Vagina (tissue), 2 donors: ENCODE measurements at regions not wholly inside any gene's neighbourhood (a gene's known extent, or its start where the extent isn't known, plus 50 kb on each side); places are given as distances from the start of the nearest gene placed in this dataset.

Experiments
- DNase-seq, 2 donors: peaks; one replicate each; pipeline ENCODE4 v3.0.0-alpha.2; 2017; ENCODE audit errors: extremely low spot score in 2 of 2
- H3K27ac ChIP-seq: fragments of 200-600 bp; sonication (generic); one replicate; pipeline ENCODE4 v1.5.1; 2019
- H3K27me3 ChIP-seq: fragments of 200-600 bp; sonication (generic); one replicate; pipeline ENCODE4 v1.5.1; 2019
- H3K36me3 ChIP-seq, 2 donors: fragments of 200-600 bp; sonication (generic); one replicate each; pipeline ENCODE4 v1.5.1; 2017 to 2019
- H3K4me1 ChIP-seq: fragments of 200-600 bp; sonication (generic); one replicate; pipeline ENCODE4 v1.5.1; 2019
- H3K4me3 ChIP-seq, 2 donors: fragments of 200-600 bp; sonication (generic); 1 replicate in 1 of 2; 2 replicates in 1 of 2; pipeline ENCODE4 v1.5.1; 2016 to 2019
- H3K9me3 ChIP-seq: fragments of 200-600 bp; sonication (generic); one replicate; pipeline ENCODE4 v1.5.1; 2019
- POLR2A ChIP-seq, 2 donors: fragments of 450-650 bp; IDR thresholded peaks; one replicate each; pipeline ENCODE4 v1.6.1; 2017; ENCODE audit warnings: antibody characterized with exemption in 2 of 2, mild to moderate bottlenecking in 2 of 2, moderate library complexity in 2 of 2
- POLR2AphosphoS5 ChIP-seq, 2 donors: sonication (generic); formaldehyde crosslinking; IDR thresholded peaks; one replicate each; pipeline ENCODE4 v1.9.0; 2017; ENCODE audit warnings: antibody characterized with exemption in 2 of 2, mild to moderate bottlenecking in 2 of 2, low read depth in 1 of 2; ENCODE audit not compliant: insufficient read depth in 1 of 2
- intact Hi-C: fragments of 100-400 bp; cut with DNase I; formaldehyde crosslinking; loops from one replicate; pipeline ENCODE4 v1.15.1; 2023
- TF ChIP-seq, protein P1 (sequence below), 3 experiments: fragments of 450-650 bp in 2 of 3; fragments of 200-600 bp in 1 of 3; sonication (generic) in 1 of 3; IDR thresholded peaks; one replicate each; pipeline ENCODE4 v1.5.1; 2017 to 2019; ENCODE audit warnings: antibody characterized with exemption in 3 of 3, mild to moderate bottlenecking in 2 of 3, moderate library complexity in 2 of 3

DNA sequence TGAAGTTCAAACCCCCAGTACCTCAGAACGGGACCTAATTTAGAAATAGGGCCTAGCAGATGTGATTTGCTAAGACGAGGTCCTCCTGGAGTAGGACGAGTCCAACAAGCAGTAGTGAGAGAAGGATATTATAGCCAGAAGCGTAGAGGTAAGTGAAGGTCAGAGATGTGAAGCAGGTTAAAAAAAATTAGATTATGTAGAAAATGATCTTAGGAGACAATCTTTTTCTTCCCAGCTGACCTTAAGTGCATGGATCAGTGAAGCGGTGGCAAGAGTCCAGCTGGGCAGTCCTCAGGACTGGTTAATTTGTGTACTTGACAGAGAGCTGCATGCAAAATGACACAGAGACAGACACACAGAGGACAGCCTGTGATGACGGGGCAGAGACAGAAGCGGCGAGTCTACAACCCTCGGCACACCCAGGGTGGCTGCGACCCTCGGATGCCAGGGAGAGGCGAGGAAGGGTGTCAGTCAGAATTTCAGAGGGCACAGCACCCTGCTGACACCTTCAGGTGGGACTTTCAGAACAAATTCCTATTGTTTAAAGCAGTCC lies 131.4 kb upstream of the IRX4 start:
- Histone ChIP-seq H3K4me1 (peaks cover 5% of the 10 kb centered on the region), H3K27me3 (no peaks in the 10 kb centered on the region), H3K27ac (no peak overlapping the region), H3K9me3 (no peaks in the 10 kb centered on the region), H3K36me3 (no peaks in the 10 kb centered on the region), H3K4me3 (no peak overlapping the region)
- intact Hi-C loops: no loop called here
- no peak for TF ChIP-seq POLR2A (IDR thresholded peaks at IDR 0.05)
- TF ChIP-seq, protein P1, sequence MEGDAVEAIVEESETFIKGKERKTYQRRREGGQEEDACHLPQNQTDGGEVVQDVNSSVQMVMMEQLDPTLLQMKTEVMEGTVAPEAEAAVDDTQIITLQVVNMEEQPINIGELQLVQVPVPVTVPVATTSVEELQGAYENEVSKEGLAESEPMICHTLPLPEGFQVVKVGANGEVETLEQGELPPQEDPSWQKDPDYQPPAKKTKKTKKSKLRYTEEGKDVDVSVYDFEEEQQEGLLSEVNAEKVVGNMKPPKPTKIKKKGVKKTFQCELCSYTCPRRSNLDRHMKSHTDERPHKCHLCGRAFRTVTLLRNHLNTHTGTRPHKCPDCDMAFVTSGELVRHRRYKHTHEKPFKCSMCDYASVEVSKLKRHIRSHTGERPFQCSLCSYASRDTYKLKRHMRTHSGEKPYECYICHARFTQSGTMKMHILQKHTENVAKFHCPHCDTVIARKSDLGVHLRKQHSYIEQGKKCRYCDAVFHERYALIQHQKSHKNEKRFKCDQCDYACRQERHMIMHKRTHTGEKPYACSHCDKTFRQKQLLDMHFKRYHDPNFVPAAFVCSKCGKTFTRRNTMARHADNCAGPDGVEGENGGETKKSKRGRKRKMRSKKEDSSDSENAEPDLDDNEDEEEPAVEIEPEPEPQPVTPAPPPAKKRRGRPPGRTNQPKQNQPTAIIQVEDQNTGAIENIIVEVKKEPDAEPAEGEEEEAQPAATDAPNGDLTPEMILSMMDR (IDR thresholded peaks at IDR 0.05): no peak
- no peak for TF ChIP-seq POLR2AphosphoS5 (IDR thresholded peaks at IDR 0.05; ENCODE audit: insufficient read depth in 1 of 2, low read depth in 1 of 2)
- DNase-seq: peak; percentile 34 to 65

GRCh38 chr5:2013301-2014057 lies 130.8 kb upstream of the IRX4 start:
- Histone ChIP-seq H3K4me1 (peaks cover 11% of the 10 kb centered on the region), H3K27ac (no peak overlapping the region), H3K27me3 (no peaks in the 10 kb centered on the region), H3K4me3 (no peak overlapping the region), H3K9me3 (no peaks in the 10 kb centered on the region), H3K36me3 (no peaks in the 10 kb centered on the region)
- intact Hi-C loops: no loop called here
- TF ChIP-seq, protein P1 (IDR thresholded peaks at IDR 0.05): no peak
- DNase-seq: peak; percentile 58 to 67

DNA sequence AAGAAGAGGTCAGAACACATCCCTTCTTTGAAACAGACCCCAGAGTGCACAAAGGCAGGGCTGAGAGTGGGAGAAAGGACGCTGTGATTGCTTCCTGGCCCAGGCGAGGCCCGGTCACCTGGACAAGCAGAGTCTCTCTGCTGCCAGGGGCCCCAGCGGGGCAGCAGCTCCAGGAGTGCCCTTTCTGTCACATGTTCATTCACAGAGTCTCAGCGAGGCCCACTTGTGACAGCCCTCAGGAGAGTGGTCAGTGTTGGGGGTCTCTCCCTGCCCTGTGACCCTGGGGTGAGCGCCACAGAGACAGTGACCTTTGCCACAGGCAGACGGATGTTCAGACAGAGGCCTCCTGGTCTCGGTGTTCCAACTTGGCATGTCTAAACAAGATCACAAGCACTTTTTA lies 130.2 kb upstream of the IRX4 start:
- DNase-seq: peak; percentile 55 to 64
- no peak overlapping the region for H3K27ac ChIP-seq
- TF ChIP-seq, protein P1 (IDR thresholded peaks at IDR 0.05): no peak
- no peak for TF ChIP-seq POLR2A (IDR thresholded peaks at IDR 0.05)
- no peak for TF ChIP-seq POLR2AphosphoS5 (IDR thresholded peaks at IDR 0.05; ENCODE audit: insufficient read depth in 1 of 2, low read depth in 1 of 2)
- H3K4me1 ChIP-seq: peaks cover 16% of the 10 kb centered on the region
- H3K4me3 ChIP-seq: no peak overlapping the region
- no peaks in the 10 kb centered on the region for H3K36me3 ChIP-seq
- H3K27me3 ChIP-seq: no peaks in the 10 kb centered on the region
- intact Hi-C loops: no loop called here
- H3K9me3 ChIP-seq: no peaks in the 10 kb centered on the region

DNA sequence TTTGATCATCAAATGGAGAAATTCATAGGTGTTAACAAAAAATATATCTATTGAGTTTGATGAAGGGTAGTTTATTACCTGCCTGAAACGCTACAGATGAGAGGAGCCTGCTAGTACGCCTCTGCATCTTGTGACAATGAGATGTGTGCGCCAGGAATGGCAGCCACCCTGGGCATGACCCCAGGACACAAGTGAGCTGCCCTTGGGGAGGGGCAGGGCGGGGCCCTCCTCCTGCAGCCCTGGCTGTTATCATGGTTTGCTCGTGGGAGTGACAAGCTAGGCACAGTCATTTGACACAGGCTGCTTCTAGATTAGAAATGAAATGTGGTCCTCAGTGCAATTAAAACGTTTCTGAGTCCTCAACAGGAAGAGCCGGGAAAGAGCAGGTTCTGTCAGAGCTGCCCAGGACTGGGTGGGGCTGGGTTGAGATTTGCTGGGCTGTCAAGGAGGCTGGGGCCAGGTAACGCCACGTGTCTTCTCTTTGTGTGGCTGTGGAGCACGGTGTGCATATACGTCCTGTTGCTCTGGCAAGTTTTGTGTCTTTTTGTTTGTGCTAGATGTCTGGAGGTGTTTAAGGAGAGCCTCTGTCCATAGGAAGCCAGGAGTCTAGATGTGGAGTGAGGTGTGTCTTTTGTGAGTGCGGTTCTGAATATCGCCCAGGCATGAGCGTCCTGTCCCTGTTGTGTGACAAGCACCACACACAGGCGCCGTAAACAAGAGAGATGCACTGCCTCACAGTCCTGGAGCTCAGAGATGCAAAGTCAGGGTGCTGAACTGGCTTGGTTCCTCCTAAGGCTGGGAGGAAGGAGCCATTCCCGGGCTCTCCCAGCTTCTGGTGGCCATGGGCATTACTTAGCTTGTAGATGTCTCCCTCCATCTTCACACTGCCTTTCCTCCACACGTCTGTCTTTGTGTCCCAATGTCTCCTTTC lies 129.0 kb upstream of the IRX4 start:
- intact Hi-C loops: no loop called here
- peak; percentile 77 to 79 for DNase-seq

More for the DNA sequence above, 129.0 kb upstream of the IRX4 start:
- Histone ChIP-seq H3K36me3 (no peaks in the 10 kb centered on the region), H3K27me3 (no peaks in the 10 kb centered on the region), H3K4me3 (no peak overlapping the region), H3K4me1 (peaks cover 26% of the 10 kb centered on the region), H3K27ac (no peak overlapping the region), H3K9me3 (no peaks in the 10 kb centered on the region)
- TF ChIP-seq POLR2AphosphoS5 (IDR thresholded peaks at IDR 0.05; ENCODE audit: insufficient read depth in 1 of 2, low read depth in 1 of 2) (no peak), POLR2A (IDR thresholded peaks at IDR 0.05) (no peak)
- TF ChIP-seq, protein P1 (IDR thresholded peaks at IDR 0.05): no peak
